Ishikawa (cell line): ENCODE measurements at regions not wholly inside any gene's neighbourhood (a gene's known extent, or its start where the extent isn't known, plus 50 kb on each side); places are given as distances from the start of the nearest gene placed in this dataset.

ENCODE experiments used
- CEBPB ChIP-seq: IDR thresholded peaks from 2 replicates; pipeline ENCODE4 v1.6.1; 2012
- CREB1 ChIP-seq: IDR thresholded peaks from 2 replicates; pipeline ENCODE4 v1.6.1; 2012; ENCODE audit warnings: low read depth
- EGR1 ChIP-seq: IDR thresholded peaks from 2 replicates; pipeline ENCODE4 v1.6.1; 2012
- EP300 ChIP-seq: IDR thresholded peaks from 2 replicates; pipeline ENCODE4 v1.6.1; 2012; ENCODE audit warnings: borderline replicate concordance
- FOXM1 ChIP-seq: IDR thresholded peaks from 2 replicates; pipeline ENCODE4 v1.6.1; 2012; ENCODE audit warnings: low read depth, borderline replicate concordance
- MAX ChIP-seq: IDR thresholded peaks from 2 replicates; pipeline ENCODE4 v1.6.1; 2012
- NFIC ChIP-seq: IDR thresholded peaks from 2 replicates; pipeline ENCODE4 v1.6.1; 2012
- RAD21 ChIP-seq: IDR thresholded peaks from 2 replicates; pipeline ENCODE4 v1.6.1; 2012; ENCODE audit warnings: low read depth
- REST ChIP-seq: IDR thresholded peaks from 2 replicates; pipeline ENCODE4 v1.6.1; 2012; ENCODE audit warnings: low read depth, mild to moderate bottlenecking
- TAF1 ChIP-seq: IDR thresholded peaks from 2 replicates; pipeline ENCODE4 v1.6.1; 2012; ENCODE audit warnings: low read depth, mild to moderate bottlenecking
- TCF12 ChIP-seq: IDR thresholded peaks from 2 replicates; pipeline ENCODE4 v1.6.1; 2012; ENCODE audit warnings: low read depth
- TEAD4 ChIP-seq: IDR thresholded peaks from 2 replicates; pipeline ENCODE4 v1.6.1; 2012
- USF1 ChIP-seq: IDR thresholded peaks from 2 replicates; pipeline ENCODE4 v1.6.1; 2012
- YY1 ChIP-seq: IDR thresholded peaks from 2 replicates; pipeline ENCODE4 v1.6.1; 2012; ENCODE audit warnings: low read depth
- ZBTB7A ChIP-seq: IDR thresholded peaks from 2 replicates; pipeline ENCODE4 v1.6.1; 2012; ENCODE audit warnings: low read depth

GRCh38 chrX:46202733-46203514 is 342.3 kb downstream of the ZNF674 start:
- TF ChIP-seq CREB1, result no peak
- no peak for TF ChIP-seq USF1
- no peak for TF ChIP-seq YY1
- TF ChIP-seq NFIC, result no peak
- TF ChIP-seq REST, result no peak
- TF ChIP-seq CEBPB, result no peak
- no peak for TF ChIP-seq TCF12

GRCh38 chrX:46200413-46200812 is 344.8 kb downstream of the ZNF674 start:
- TF ChIP-seq NFIC (no peak), TCF12 (no peak), YY1 (no peak), ZBTB7A (no peak), EGR1 (no peak), RAD21 (no peak)

- no peak for TF ChIP-seq FOXM1
These were observed 346.4 kb downstream of the ZNF674 start for GRCh38 chrX:46198858-46199257.

GRCh38 chrX:46185923-46186810 is 359.1 kb downstream of the ZNF674 start:
- no peak for TF ChIP-seq ZBTB7A
- TF ChIP-seq YY1, result no peak
- no peak for TF ChIP-seq CREB1
- no peak for TF ChIP-seq TEAD4
- TF ChIP-seq RAD21, result no peak
- no peak for TF ChIP-seq FOXM1
- no peak for TF ChIP-seq USF1
- no peak for TF ChIP-seq EGR1
- TF ChIP-seq NFIC, result no peak
- TF ChIP-seq MAX, result no peak
- no peak for TF ChIP-seq TCF12
- TF ChIP-seq TAF1, result no peak
- no peak for TF ChIP-seq EP300

GRCh38 chrX:46184749-46185148 is 360.5 kb downstream of the ZNF674 start:
- TF ChIP-seq EP300 (no peak), TAF1 (no peak), RAD21 (no peak)

- TF ChIP-seq REST (no peak), MAX (no peak), TCF12 (no peak), RAD21 (no peak), FOXM1 (no peak), EGR1 (no peak), CREB1 (no peak), TAF1 (no peak), ZBTB7A (no peak), YY1 (no peak), EP300 (no peak), USF1 (no peak)
These were observed 364.9 kb downstream of the ZNF674 start for GRCh38 chrX:46180258-46180687.
